Fibroblast of gingiva (primary cell): ENCODE measurements at regions not wholly inside any gene's neighbourhood (a gene's known extent, or its start where the extent isn't known, plus 50 kb on each side); places are given as distances from the start of the nearest gene placed in this dataset.

ENCODE experiments used
- DNase-seq: peaks from one replicate; pipeline ENCODE4 v3.0.0-alpha.2; 2011; ENCODE audit warnings: low read depth

GRCh38 chr5:62980884-62981283, 402.3 kb downstream of the LRRC70 start:
- no peak for DNase-seq

GRCh38 chr5:62979472-62979871, 400.9 kb downstream of the LRRC70 start:
- DNase-seq = no peak

GRCh38 chr5:62977661-62978060, 399.0 kb downstream of the LRRC70 start:
- no peak for DNase-seq

GRCh38 chr5:62974623-62975022, 396.0 kb downstream of the LRRC70 start:
- DNase-seq = no peak

GRCh38 chr5:62969409-62970120, 390.9 kb downstream of the LRRC70 start:
- DNase-seq = no peak

- no peak for DNase-seq
Observed at GRCh38 chr5:62964428-62964827, 385.8 kb downstream of the LRRC70 start.

GRCh38 chr5:62960781-62961180, 382.2 kb downstream of the LRRC70 start:
- DNase-seq = no peak

- no peak for DNase-seq
Observed at GRCh38 chr5:62956597-62956996, 378.0 kb downstream of the LRRC70 start.

GRCh38 chr5:62954578-62954977, 376.0 kb downstream of the LRRC70 start:
- DNase-seq = no peak

- no peak for DNase-seq
Observed at GRCh38 chr5:62948301-62948700, 369.7 kb downstream of the LRRC70 start.

GRCh38 chr5:62942384-62942783, 363.8 kb downstream of the LRRC70 start:
- DNase-seq = no peak

GRCh38 chr5:62938927-62939326, 360.3 kb downstream of the LRRC70 start:
- no peak for DNase-seq

GRCh38 chr5:62937661-62938558, 359.3 kb downstream of the LRRC70 start:
- peak; percentile 13 for DNase-seq

GRCh38 chr5:62935660-62936059, 357.0 kb downstream of the LRRC70 start:
- DNase-seq = no peak

- no peak for DNase-seq
Observed at GRCh38 chr5:62934319-62934718, 355.7 kb downstream of the LRRC70 start.

- DNase-seq = no peak
Observed at GRCh38 chr5:62933261-62933660, 354.6 kb downstream of the LRRC70 start.

- no peak for DNase-seq
Observed at GRCh38 chr5:62931153-62931950, 352.7 kb downstream of the LRRC70 start.

GRCh38 chr5:62922191-62922590, 343.6 kb downstream of the LRRC70 start:
- DNase-seq = no peak

- no peak for DNase-seq
Observed at GRCh38 chr5:62920856-62921255, 342.2 kb downstream of the LRRC70 start.

GRCh38 chr5:62909326-62909725, 330.7 kb downstream of the LRRC70 start:
- no peak for DNase-seq

GRCh38 chr5:62902126-62902525, 323.5 kb downstream of the LRRC70 start:
- DNase-seq = no peak

GRCh38 chr5:62900976-62901375, 322.4 kb downstream of the LRRC70 start:
- no peak for DNase-seq
